Uterus (tissue), 3 donors: ENCODE measurements at regions not wholly inside any gene's neighbourhood (a gene's known extent, or its start where the extent isn't known, plus 50 kb on each side); places are given as distances from the start of the nearest gene placed in this dataset.

Source experiments
- DNase-seq, 2 donors: peaks; one replicate each; pipeline ENCODE4 v3.0.0-alpha.2; 2019 to 2020
- H3K27ac ChIP-seq, 2 donors: fragments of 200-600 bp; sonication (generic); 1 replicate in 1 of 2; 2 replicates in 1 of 2; pipeline ENCODE4 v1.5.1; 2016 to 2018
- H3K27me3 ChIP-seq, 2 donors: fragments of 200-600 bp; sonication (generic); one replicate each; pipeline ENCODE4 v1.5.1; 2018 to 2019; ENCODE audit warnings: control low read depth in 1 of 2
- H3K36me3 ChIP-seq, 2 donors: fragments of 200-600 bp; sonication (generic); one replicate each; pipeline ENCODE4 v1.5.1; 2019; ENCODE audit warnings: control low read depth in 1 of 2
- H3K4me1 ChIP-seq, 2 donors: fragments of 200-600 bp; sonication (generic); one replicate each; pipeline ENCODE4 v1.5.1; 2018 to 2019; ENCODE audit warnings: control low read depth in 1 of 2
- H3K4me3 ChIP-seq, 2 donors: fragments of 200-600 bp; sonication (generic); 1 replicate in 1 of 2; 2 replicates in 1 of 2; pipeline ENCODE4 v1.5.1; 2018 to 2019; ENCODE audit warnings: mild to moderate bottlenecking in 1 of 2
- H3K9me3 ChIP-seq, 2 donors: fragments of 200-600 bp; sonication (generic); one replicate each; pipeline ENCODE4 v1.5.1; 2019; ENCODE audit warnings: control low read depth in 1 of 2
- CTCF ChIP-seq, 4 experiments: fragments of 200-600 bp in 2 of 4; fragments of 450-650 bp in 2 of 4; sonication (generic) in 2 of 4; IDR thresholded peaks; one replicate each; pipeline ENCODE4 v1.5.1; 2016 to 2019; ENCODE audit warnings: antibody characterized with exemption in 4 of 4, mild to moderate bottlenecking in 2 of 4, moderate library complexity in 1 of 4
- POLR2A ChIP-seq, 2 donors: fragments of 450-650 bp; IDR thresholded peaks; one replicate each; pipeline ENCODE4 v1.6.1; 2016; ENCODE audit warnings: antibody characterized with exemption in 2 of 2, mild to moderate bottlenecking in 1 of 2, moderate library complexity in 1 of 2
- intact Hi-C: fragments of 100-400 bp; cut with DNase I; formaldehyde crosslinking; loops from one replicate; pipeline ENCODE4 v1.15.1; 2023; ENCODE audit warnings: low total_unique reads
- donor health status: DM: yes; HTN: yes; CAD: no.

- H3K4me1 ChIP-seq: no peaks in the 10 kb centered on the region
- no peak overlapping the region for H3K27ac ChIP-seq
- H3K4me3 ChIP-seq: no peak overlapping the region
- H3K36me3 ChIP-seq: no peaks in the 10 kb centered on the region
- no peak for TF ChIP-seq POLR2A (IDR thresholded peaks at IDR 0.05)
- H3K27me3 ChIP-seq: no peaks in the 10 kb centered on the region
- H3K9me3 ChIP-seq: no peaks in the 10 kb centered on the region
- intact Hi-C loops: no loop called here
- DNase-seq: no peak
Observed at GRCh38 chr1:56357927-56358690, 221.3 kb downstream of the PLPP3 start.

- Histone ChIP-seq H3K4me1 (no peaks in the 10 kb centered on the region), H3K9me3 (no peaks in the 10 kb centered on the region), H3K36me3 (no peaks in the 10 kb centered on the region), H3K4me3 (no peak overlapping the region), H3K27ac (no peak overlapping the region), H3K27me3 (no peaks in the 10 kb centered on the region)
- TF ChIP-seq POLR2A (IDR thresholded peaks at IDR 0.05) (no peak), CTCF (IDR thresholded peaks at IDR 0.05) (no peak)
- intact Hi-C loops: no loop called here
- DNase-seq: no peak
Observed at GRCh38 chr1:56356376-56356990, 222.9 kb downstream of the PLPP3 start.

GRCh38 chr1:56355918-56356317 lies 223.4 kb downstream of the PLPP3 start:
- H3K36me3 ChIP-seq: no peaks in the 10 kb centered on the region
- no peak for TF ChIP-seq POLR2A (IDR thresholded peaks at IDR 0.05)
- TF ChIP-seq CTCF (IDR thresholded peaks at IDR 0.05): no peak
- no peaks in the 10 kb centered on the region for H3K9me3 ChIP-seq
- H3K4me3 ChIP-seq: no peak overlapping the region
- intact Hi-C loops: no loop called here
- H3K27ac ChIP-seq: no peak overlapping the region
- no peaks in the 10 kb centered on the region for H3K4me1 ChIP-seq
- H3K27me3 ChIP-seq: no peaks in the 10 kb centered on the region
- no peak for DNase-seq

- Histone ChIP-seq H3K4me1 (no peaks in the 10 kb centered on the region), H3K4me3 (no peak overlapping the region), H3K27ac (no peak overlapping the region), H3K27me3 (no peaks in the 10 kb centered on the region), H3K36me3 (no peaks in the 10 kb centered on the region), H3K9me3 (no peaks in the 10 kb centered on the region)
- intact Hi-C loops: no loop called here
- DNase-seq: no peak
- TF ChIP-seq CTCF (IDR thresholded peaks at IDR 0.05) (no peak), POLR2A (IDR thresholded peaks at IDR 0.05) (no peak)
Observed at GRCh38 chr1:56355422-56355821, 223.9 kb downstream of the PLPP3 start.

- intact Hi-C loops: no loop called here
- DNase-seq: no peak
Observed at GRCh38 chr1:56345831-56346230, 233.5 kb downstream of the PLPP3 start.

More at GRCh38 chr1:56345831-56346230, 233.5 kb downstream of the PLPP3 start:
- no peak overlapping the region for H3K4me3 ChIP-seq
- no peaks in the 10 kb centered on the region for H3K4me1 ChIP-seq
- H3K9me3 ChIP-seq: peaks cover 0 to 7% of the 10 kb centered on the region in 2 donors
- no peaks in the 10 kb centered on the region for H3K27me3 ChIP-seq
- no peaks in the 10 kb centered on the region for H3K36me3 ChIP-seq
- TF ChIP-seq CTCF (IDR thresholded peaks at IDR 0.05) (no peak), POLR2A (IDR thresholded peaks at IDR 0.05) (no peak)
- no peak overlapping the region for H3K27ac ChIP-seq
